Lung (tissue), 11 donors: ENCODE measurements at regions not wholly inside any gene's neighbourhood (a gene's known extent, or its start where the extent isn't known, plus 50 kb on each side); places are given as distances from the start of the nearest gene placed in this dataset.

Experiments
- ATAC-seq: fragments of 200-7000 bp; cut with Tn5 transposase; one replicate; pipeline ENCODE4 v1.9.1; 2020; ENCODE audit warnings: moderate number of reproducible peaks; ENCODE audit not compliant: insufficient read depth, low FRiP score
- DNase-seq, 3 donors: peaks; one replicate each; pipeline ENCODE4 v3.0.0-alpha.2; 2013 to 2017
- H3K27ac ChIP-seq, 2 donors: one replicate each; pipeline ENCODE4 v1.5.1; 2013; ENCODE audit warnings: mild to moderate bottlenecking in 2 of 2, moderate library complexity in 2 of 2, control low read depth in 1 of 2, inconsistent platforms in 1 of 2, low read depth in 1 of 2, low read length in 1 of 2
- H3K27me3 ChIP-seq, 3 donors: one replicate each; pipeline ENCODE4 v1.5.1; 2013; ENCODE audit warnings: low read length in 2 of 3; ENCODE audit not compliant: control insufficient read depth in 3 of 3, insufficient read depth in 3 of 3
- H3K36me3 ChIP-seq, 4 donors: one replicate each; pipeline ENCODE4 v1.5.1; 2013; ENCODE audit warnings: low read length in 4 of 4, mild to moderate bottlenecking in 1 of 4, moderate library complexity in 1 of 4; ENCODE audit not compliant: control insufficient read depth in 4 of 4, insufficient read depth in 4 of 4
- H3K4me1 ChIP-seq, 5 donors: one replicate each; pipeline ENCODE4 v1.5.1; 2013; ENCODE audit warnings: low read length in 5 of 5, mild to moderate bottlenecking in 2 of 5, moderate library complexity in 1 of 5; ENCODE audit not compliant: control insufficient read depth in 5 of 5, insufficient read depth in 5 of 5
- H3K4me3 ChIP-seq: one replicate; pipeline ENCODE4 v1.5.1; 2013; ENCODE audit warnings: mild to moderate bottlenecking, control low read depth, moderate library complexity
- H3K9ac ChIP-seq, 2 donors: one replicate each; pipeline ENCODE4 v1.5.1; 2013; ENCODE audit warnings: low read length in 2 of 2, control low read depth in 1 of 2; ENCODE audit not compliant: insufficient read depth in 1 of 2
- H3K9me3 ChIP-seq, 4 donors: one replicate each; pipeline ENCODE4 v1.5.1; 2013; ENCODE audit warnings: low read length in 3 of 4, mild to moderate bottlenecking in 1 of 4, moderate library complexity in 1 of 4; ENCODE audit not compliant: control insufficient read depth in 4 of 4, insufficient read depth in 3 of 4
- WGBS, 2 donors: extraction: QIAGEN DNeasy Blood & Tissue Kit; methylation state at CpG; one replicate each; pipeline ENCODE4 v1.1.7; 2013; 5-methylcytosine and 5-hydroxymethylcytosine counted together
- TF ChIP-seq, protein P1 (sequence below): IDR thresholded peaks from 2 replicates; pipeline ENCODE4 v1.5.1; 2012; ENCODE audit warnings: mild to moderate bottlenecking; ENCODE audit errors: control extremely low read depth, extremely low read depth
- donor health status: control.
- donor health status: control.
- donor health status: Bipolar disorder and iron deficiency.
- donor health status: healthy.
- donor health status: DM: yes; HTN: yes; CAD: no.

DNA sequence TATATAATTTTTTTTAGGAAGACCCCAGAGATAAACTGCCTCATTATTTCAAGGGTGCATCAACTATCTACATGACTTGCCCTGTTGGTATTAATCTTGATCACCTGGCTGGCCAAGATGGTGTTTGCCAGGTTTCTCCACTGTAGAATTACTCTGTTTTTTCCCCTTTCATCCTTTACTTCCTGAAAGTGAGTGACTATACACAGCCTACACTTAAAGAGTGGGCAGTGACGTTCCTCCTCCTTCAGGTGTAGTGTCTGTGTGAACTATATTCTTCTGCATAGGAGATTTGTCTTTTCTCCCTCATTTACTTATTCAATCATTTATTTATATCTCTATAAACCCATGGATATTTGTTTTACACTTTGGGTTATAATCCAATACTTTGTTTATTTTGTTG lies 246.7 kb downstream of the IRF8 start:
- DNase-seq (no peak), ATAC-seq (no peak)
- Histone ChIP-seq H3K27ac (no peak overlapping the region), H3K9ac (no peak overlapping the region), H3K4me1 (peaks cover 0 to 5% (median 0%) of the 10 kb centered on the region in 5 donors), H3K36me3 (no peaks in the 10 kb centered on the region), H3K9me3 (no peaks in the 10 kb centered on the region), H3K27me3 (no peaks in the 10 kb centered on the region), H3K4me3 (no peak overlapping the region)
- TF ChIP-seq, protein P1, sequence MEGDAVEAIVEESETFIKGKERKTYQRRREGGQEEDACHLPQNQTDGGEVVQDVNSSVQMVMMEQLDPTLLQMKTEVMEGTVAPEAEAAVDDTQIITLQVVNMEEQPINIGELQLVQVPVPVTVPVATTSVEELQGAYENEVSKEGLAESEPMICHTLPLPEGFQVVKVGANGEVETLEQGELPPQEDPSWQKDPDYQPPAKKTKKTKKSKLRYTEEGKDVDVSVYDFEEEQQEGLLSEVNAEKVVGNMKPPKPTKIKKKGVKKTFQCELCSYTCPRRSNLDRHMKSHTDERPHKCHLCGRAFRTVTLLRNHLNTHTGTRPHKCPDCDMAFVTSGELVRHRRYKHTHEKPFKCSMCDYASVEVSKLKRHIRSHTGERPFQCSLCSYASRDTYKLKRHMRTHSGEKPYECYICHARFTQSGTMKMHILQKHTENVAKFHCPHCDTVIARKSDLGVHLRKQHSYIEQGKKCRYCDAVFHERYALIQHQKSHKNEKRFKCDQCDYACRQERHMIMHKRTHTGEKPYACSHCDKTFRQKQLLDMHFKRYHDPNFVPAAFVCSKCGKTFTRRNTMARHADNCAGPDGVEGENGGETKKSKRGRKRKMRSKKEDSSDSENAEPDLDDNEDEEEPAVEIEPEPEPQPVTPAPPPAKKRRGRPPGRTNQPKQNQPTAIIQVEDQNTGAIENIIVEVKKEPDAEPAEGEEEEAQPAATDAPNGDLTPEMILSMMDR: no peak
- 41 to 47% methylated on average over 1 of the region's 1 CpG for WGBS, 2 donors

DNA sequence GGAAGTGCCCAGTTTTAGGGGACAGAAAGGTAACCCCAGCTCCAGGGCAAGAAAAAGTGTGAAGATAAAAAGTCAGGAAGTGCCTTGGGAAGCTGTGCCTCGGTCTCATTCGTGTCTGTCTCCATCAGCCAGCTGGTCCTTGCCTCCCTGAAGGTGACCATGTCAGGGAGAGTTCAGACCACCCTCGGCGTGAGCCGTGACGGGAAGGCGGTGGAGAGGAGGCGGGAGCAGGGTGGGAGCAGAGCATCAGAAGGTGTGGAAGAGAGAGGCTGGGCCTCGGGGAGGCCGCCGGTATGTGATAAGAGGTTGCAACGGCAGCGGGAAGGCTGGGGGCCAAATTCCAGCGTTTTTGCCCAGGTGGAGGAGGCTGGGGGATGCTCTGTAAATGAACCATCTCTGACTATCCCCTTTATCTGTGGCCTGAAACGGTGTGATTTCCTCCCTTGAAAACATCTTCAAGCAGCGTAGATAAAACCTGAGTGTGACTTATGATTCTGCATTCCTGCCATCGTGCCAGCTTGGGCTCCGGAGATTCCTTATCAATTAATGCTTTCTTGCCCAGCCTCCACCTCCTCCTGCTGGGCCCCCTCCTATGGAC lies 251.8 kb downstream of the IRF8 start:
- Histone ChIP-seq H3K9ac (no peak overlapping the region), H3K36me3 (no peaks in the 10 kb centered on the region), H3K27me3 (peaks cover 0 to 3% (median 0%) of the 10 kb centered on the region in 3 donors), H3K4me1 (peaks cover 0 to 38% (median 3%) of the 10 kb centered on the region in 5 donors), H3K4me3 (no peak overlapping the region), H3K27ac (peak overlapping the region in 1 of 2 donors; percentile 77), H3K9me3 (no peaks in the 10 kb centered on the region)
- 67 to 71% methylated on average over 18 of the region's 18 CpGs for WGBS, 2 donors
- TF ChIP-seq, protein P1: no peak
- peak; percentile 80 to 81 (median 80) for DNase-seq
- ATAC-seq: no peak

DNA sequence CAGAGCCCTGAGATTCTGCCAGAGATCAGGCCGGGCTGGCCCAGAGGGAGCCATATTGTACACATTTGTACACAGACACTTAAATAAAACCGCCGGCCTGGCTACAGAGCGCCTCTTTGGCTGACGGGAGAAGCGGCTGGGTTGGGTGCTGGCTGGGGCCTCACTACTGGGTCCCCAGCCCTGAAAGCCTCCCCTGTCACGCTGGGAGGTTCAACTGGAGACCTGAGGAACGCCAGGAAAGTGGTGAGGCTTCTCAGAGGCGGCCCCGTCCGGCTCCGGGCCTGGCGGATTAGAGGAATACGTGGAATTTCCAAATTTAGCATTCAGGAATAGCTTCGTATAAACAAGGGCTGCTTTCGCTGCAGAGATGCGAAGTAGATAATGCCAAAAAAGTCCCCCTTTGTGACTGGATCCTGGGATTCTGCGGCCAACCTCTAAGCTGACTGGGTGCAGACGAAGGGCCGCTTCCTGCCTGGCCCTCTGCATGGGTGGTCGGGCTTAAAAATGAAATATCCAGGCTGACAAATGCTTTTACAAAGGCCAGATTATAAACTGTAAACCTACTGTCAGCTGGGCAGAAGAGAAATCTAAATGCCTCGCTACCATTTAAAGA lies 252.4 kb downstream of the IRF8 start:
- no peak overlapping the region for H3K9ac ChIP-seq
- H3K27me3 ChIP-seq: peaks cover 0 to 3% (median 0%) of the 10 kb centered on the region in 3 donors
- H3K27ac ChIP-seq: peak overlapping the region in 1 of 2 donors; percentile 77
- 55 to 64% methylated on average over 22 of the region's 22 CpGs for WGBS, 2 donors
- DNase-seq (peak; percentile 81 to 87 (median 86)), ATAC-seq (no peak)
- H3K9me3 ChIP-seq: no peaks in the 10 kb centered on the region
- peaks cover 0 to 38% (median 3%) of the 10 kb centered on the region in 5 donors for H3K4me1 ChIP-seq
- TF ChIP-seq, protein P1: no peak
- H3K36me3 ChIP-seq: no peaks in the 10 kb centered on the region
- no peak overlapping the region for H3K4me3 ChIP-seq
